GM12873 (cell line): ENCODE measurements at regions not wholly inside any gene's neighbourhood (a gene's known extent, or its start where the extent isn't known, plus 50 kb on each side); places are given as distances from the start of the nearest gene placed in this dataset.

Experiments used
- TF ChIP-seq, protein P1 (sequence below): IDR thresholded peaks from 2 replicates; pipeline ENCODE4 v1.5.1; 2012; ENCODE audit warnings: low read depth, mild to moderate bottlenecking, moderate library complexity, low read length, control low read depth; ENCODE audit not compliant: insufficient read depth; ENCODE audit errors: missing control alignments

DNA sequence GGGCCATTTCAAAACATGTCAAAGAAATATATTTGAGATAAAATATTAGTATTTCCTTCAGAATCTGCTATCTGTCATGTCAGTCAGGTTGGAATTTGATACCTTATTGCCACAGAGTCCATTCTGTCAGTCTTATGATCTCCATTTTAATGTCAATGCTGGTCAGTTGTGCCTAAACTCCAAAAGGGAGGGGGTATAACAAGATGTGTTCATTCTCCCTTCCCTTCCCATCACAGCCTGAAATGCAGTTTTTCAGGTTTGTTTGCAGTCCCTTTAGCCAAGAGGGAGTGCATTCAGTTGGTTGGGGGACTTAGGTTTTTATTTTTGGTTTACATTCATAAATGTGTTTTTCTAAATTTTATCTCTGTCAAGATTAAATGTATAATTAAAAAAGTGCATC, 59.8 kb upstream of the INHBA start:
- TF ChIP-seq, protein P1, sequence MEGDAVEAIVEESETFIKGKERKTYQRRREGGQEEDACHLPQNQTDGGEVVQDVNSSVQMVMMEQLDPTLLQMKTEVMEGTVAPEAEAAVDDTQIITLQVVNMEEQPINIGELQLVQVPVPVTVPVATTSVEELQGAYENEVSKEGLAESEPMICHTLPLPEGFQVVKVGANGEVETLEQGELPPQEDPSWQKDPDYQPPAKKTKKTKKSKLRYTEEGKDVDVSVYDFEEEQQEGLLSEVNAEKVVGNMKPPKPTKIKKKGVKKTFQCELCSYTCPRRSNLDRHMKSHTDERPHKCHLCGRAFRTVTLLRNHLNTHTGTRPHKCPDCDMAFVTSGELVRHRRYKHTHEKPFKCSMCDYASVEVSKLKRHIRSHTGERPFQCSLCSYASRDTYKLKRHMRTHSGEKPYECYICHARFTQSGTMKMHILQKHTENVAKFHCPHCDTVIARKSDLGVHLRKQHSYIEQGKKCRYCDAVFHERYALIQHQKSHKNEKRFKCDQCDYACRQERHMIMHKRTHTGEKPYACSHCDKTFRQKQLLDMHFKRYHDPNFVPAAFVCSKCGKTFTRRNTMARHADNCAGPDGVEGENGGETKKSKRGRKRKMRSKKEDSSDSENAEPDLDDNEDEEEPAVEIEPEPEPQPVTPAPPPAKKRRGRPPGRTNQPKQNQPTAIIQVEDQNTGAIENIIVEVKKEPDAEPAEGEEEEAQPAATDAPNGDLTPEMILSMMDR = no peak

DNA sequence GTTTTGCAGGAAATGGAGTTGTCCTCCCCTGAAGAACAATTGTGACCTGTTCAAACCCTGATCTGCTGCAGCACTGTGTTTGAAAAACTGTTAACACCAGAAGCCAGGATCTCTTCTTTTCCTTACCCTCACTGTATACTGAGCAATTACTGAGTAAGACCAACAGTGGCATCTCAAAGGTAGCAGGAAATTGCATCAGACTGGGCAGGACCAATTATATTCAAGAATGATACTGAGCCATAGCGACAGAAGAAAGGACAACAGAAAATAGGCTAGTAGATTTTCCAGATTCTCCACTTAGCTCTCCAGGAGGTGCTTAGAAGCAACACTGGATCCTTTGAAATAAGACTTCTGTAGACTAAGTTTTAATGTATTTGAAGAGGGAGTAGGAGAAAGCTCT, 57.4 kb upstream of the INHBA start:
- TF ChIP-seq, protein P1 = no peak

DNA sequence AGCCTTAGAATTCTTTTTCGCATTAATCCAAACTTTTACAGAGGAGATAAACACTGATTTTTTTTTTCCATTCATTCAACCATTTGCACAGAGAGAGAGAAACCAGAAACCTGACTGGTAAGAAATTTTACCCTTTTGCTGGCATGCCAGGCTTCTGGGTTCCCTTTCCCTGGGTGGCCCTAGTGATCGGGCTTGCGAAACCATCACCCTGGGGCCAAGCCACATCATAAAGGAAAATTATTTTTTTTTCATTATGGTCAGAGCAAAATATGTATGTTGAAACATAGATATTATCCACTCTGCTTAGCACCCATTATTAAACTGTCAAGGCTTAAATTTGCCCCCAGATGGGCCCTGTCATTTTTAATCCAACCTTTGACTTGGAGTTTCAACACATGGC, 55.4 kb upstream of the INHBA start:
- TF ChIP-seq, protein P1 = no peak

DNA sequence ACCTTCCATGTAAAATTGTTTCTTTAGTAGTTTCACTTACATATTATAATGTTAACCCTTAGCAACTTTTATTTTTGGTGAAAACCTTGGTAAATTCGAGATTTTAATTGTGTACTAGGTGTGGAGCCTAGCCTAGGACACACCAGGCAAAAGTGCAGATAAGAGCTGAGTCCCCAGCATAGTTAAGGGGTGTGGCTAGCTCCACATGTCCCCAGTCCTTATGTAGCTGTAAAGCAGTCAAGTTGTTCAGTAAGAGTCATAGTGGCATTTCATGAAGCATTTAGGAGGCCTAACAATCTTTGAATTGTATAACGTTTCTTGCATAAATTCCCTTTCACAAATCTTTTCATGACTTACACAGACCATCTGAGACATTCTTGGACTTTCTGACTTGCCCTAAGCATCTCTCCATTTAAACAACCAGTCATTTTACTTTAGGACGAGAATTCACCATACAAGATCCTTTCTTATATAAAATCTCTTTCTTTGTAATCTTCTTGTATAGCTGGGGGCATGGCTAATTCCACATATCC, 53.8 kb upstream of the INHBA start:
- TF ChIP-seq, protein P1 = no peak

DNA sequence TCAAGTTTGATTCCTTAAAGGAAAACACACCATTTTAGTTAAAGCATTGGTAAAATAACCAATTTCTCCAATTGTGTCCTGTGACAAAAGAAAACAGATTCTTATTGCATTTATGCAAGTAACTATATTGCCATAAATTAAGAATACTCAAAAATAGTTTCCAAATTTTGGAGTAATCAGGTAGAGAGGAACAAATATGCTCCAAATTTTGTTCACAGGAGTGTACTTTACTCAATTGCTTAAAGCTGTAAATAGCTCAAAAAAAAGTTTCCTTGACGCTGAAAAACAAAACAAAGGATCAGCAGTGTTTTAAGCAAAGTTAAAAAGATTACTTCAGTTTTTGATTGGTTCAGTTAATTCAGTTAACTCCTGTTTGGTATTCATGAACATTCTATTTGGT, 52.2 kb upstream of the INHBA start:
- TF ChIP-seq, protein P1 = no peak

DNA sequence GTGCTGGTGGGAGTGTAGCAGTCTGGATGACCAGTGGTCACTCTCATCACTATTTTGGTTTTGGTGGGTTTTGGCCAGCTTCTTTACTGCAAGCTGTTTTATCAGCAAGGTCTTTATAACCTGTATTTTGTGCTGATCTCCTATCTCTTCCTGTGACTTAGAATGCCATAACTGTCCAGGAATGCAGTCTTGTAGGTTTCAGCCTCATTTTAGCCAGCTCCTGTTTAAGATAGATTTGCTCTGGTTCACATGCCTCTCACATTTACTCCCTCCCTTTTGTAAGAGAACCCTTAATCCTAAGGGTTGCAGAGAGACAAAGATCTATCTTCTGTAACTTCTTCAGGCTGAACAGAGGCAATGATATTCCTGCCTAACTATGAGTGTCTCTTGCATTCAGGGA, 51.2 kb upstream of the INHBA start:
- TF ChIP-seq, protein P1 = no peak
